ENCODE measurements at regions not wholly inside any gene's neighbourhood (a gene's known extent, or its start where the extent isn't known, plus 50 kb on each side); places are given as distances from the start of the nearest gene placed in this dataset.

- TF ChIP-seq KAT7 (CRISPR knock-in tag; IDR thresholded peaks at IDR 0.05; ENCODE audit: borderline replicate concordance) (no peak), CTCF (IDR thresholded peaks at IDR 0.05) (no peak), ATF2 (CRISPR knock-in tag; IDR thresholded peaks at IDR 0.05; ENCODE audit: borderline replicate concordance, low read depth) (no peak), GTF2I (CRISPR knock-in tag; conservative IDR thresholded peaks at IDR 0.05) (no peak), ZNF396 (CRISPR knock-in tag; IDR thresholded peaks at IDR 0.05; ENCODE audit: borderline replicate concordance) (no peak), ZNF512 (CRISPR knock-in tag; IDR thresholded peaks at IDR 0.05; ENCODE audit: borderline replicate concordance) (no peak), GABPB1 (CRISPR knock-in tag; IDR thresholded peaks at IDR 0.05) (no peak)
- TF ChIP-seq, protein P1, sequence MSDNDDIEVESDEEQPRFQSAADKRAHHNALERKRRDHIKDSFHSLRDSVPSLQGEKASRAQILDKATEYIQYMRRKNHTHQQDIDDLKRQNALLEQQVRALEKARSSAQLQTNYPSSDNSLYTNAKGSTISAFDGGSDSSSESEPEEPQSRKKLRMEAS (CRISPR knock-in tag; IDR thresholded peaks at IDR 0.05), result no peak
- TF ChIP-seq, protein P2, sequence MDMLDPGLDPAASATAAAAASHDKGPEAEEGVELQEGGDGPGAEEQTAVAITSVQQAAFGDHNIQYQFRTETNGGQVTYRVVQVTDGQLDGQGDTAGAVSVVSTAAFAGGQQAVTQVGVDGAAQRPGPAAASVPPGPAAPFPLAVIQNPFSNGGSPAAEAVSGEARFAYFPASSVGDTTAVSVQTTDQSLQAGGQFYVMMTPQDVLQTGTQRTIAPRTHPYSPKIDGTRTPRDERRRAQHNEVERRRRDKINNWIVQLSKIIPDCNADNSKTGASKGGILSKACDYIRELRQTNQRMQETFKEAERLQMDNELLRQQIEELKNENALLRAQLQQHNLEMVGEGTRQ (CRISPR knock-in tag; IDR thresholded peaks at IDR 0.05), result no peak
These were observed 114.7 kb downstream of the COX18 start for GRCh38 chr4:72954811-72955210.

All from WTC11 (cell line).